Nephron progenitor cell (in vitro differentiated cells): ENCODE measurements at regions not wholly inside any gene's neighbourhood (a gene's known extent, or its start where the extent isn't known, plus 50 kb on each side); places are given as distances from the start of the nearest gene placed in this dataset.

Source experiments
- DNase-seq: peaks from one replicate; pipeline ENCODE4 v3.0.0; 2021
- H3K27ac Mint-ChIP-seq: 2 replicates; pipeline ENCODE4 v1.8.0; 2021; ENCODE audit warnings: mild to moderate bottlenecking, moderate library complexity, mixed read lengths
- H3K27me3 Mint-ChIP-seq: 2 replicates; pipeline ENCODE4 v1.8.0; 2021; ENCODE audit warnings: mild to moderate bottlenecking, low read depth, mixed read lengths; ENCODE audit not compliant: poor library complexity
- H3K36me3 Mint-ChIP-seq: 2 replicates; pipeline ENCODE4 v1.8.0; 2021; ENCODE audit warnings: low read depth, mixed read lengths
- H3K4me1 Mint-ChIP-seq: 2 replicates; pipeline ENCODE4 v1.8.0; 2021; ENCODE audit warnings: mixed read lengths
- H3K4me3 Mint-ChIP-seq: 2 replicates; pipeline ENCODE4 v1.8.0; 2021; ENCODE audit warnings: mild to moderate bottlenecking, moderate library complexity, mixed read lengths
- H3K9me3 Mint-ChIP-seq: 2 replicates; pipeline ENCODE4 v1.8.0; 2021; ENCODE audit warnings: mild to moderate bottlenecking, moderate library complexity, mixed read lengths
- TF ChIP-seq, protein P1 (sequence below): fragments of 200-600 bp; sonication (generic); IDR thresholded peaks from 2 replicates; pipeline ENCODE4 v1.5.0; 2021; ENCODE audit warnings: antibody characterized with exemption

DNA sequence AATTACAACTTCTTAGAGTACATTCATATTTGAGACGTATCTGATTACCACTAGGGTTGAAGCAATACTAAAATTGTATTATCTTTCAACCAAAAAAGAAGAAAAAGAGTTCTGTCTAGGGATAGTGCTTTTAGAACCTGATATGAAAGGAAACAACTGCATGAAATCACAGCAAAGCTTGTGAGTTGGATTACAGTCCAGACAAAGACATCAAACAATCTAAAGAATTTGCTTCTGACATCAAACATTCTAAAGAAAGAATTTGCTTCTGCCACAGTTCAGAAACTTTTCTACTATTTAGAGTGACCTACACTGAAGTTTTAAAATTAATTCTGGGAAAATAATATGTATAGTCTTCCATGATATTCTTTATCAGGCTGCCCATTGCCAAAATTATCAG lies 1141.1 kb upstream of the ACO1 start:
- Mint-ChIP-seq H3K4me3 (no peak overlapping the region), H3K4me1 (no peaks in the 10 kb centered on the region), H3K9me3 (no peaks in the 10 kb centered on the region), H3K27me3 (no peaks in the 10 kb centered on the region), H3K27ac (no peak overlapping the region), H3K36me3 (no peaks in the 10 kb centered on the region)
- TF ChIP-seq, protein P1, sequence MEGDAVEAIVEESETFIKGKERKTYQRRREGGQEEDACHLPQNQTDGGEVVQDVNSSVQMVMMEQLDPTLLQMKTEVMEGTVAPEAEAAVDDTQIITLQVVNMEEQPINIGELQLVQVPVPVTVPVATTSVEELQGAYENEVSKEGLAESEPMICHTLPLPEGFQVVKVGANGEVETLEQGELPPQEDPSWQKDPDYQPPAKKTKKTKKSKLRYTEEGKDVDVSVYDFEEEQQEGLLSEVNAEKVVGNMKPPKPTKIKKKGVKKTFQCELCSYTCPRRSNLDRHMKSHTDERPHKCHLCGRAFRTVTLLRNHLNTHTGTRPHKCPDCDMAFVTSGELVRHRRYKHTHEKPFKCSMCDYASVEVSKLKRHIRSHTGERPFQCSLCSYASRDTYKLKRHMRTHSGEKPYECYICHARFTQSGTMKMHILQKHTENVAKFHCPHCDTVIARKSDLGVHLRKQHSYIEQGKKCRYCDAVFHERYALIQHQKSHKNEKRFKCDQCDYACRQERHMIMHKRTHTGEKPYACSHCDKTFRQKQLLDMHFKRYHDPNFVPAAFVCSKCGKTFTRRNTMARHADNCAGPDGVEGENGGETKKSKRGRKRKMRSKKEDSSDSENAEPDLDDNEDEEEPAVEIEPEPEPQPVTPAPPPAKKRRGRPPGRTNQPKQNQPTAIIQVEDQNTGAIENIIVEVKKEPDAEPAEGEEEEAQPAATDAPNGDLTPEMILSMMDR, result no peak
- no peak for DNase-seq

DNA sequence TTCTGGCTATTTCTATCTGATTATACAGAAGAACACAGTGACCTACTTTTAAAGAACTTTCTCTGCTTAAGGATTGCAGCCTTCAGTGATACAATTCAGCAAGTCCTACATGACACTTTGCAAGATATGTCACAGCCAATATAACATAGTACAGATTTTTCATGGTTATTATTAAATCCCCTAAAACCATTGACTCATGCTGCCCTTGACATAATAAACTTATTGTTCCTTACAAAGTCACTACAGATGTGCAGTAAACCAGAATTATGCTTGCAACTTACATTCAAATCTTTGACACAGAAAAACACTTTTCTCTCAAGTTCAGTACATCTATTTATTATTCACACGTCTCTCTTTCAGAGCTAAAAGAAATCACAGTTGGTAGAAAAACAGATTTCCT lies 1136.3 kb upstream of the ACO1 start:
- H3K27ac Mint-ChIP-seq, result no peak overlapping the region
- TF ChIP-seq, protein P1, result no peak
- no peaks in the 10 kb centered on the region for H3K27me3 Mint-ChIP-seq
- no peaks in the 10 kb centered on the region for H3K36me3 Mint-ChIP-seq
- H3K4me3 Mint-ChIP-seq, result no peak overlapping the region
- no peak for DNase-seq
- H3K4me1 Mint-ChIP-seq, result no peaks in the 10 kb centered on the region
- H3K9me3 Mint-ChIP-seq, result no peaks in the 10 kb centered on the region

DNA sequence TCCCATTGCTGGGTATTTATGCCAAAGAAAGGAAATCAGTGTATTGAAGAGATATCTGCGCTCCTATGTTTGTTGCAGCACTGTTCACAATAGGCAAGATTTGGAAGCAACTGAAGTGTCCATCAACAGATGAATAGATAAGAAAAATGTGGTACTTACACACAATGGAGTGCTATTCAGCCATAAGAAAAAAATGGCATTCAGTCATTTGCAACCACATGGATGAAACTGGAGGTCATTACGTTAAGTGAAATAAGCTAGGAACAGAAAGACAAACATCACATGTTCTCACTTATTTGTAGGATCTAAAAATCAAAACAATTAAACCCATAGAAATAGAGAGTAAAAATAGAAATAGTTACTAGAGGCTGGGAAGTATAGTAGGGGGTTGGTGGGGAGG lies 1133.1 kb upstream of the ACO1 start:
- no peak overlapping the region for H3K4me3 Mint-ChIP-seq
- H3K27me3 Mint-ChIP-seq, result no peaks in the 10 kb centered on the region
- peaks cover 4% of the 10 kb centered on the region for H3K9me3 Mint-ChIP-seq
- H3K27ac Mint-ChIP-seq, result no peak overlapping the region
- H3K4me1 Mint-ChIP-seq, result no peaks in the 10 kb centered on the region
- no peaks in the 10 kb centered on the region for H3K36me3 Mint-ChIP-seq
- TF ChIP-seq, protein P1, result no peak
- DNase-seq, result no peak

DNA sequence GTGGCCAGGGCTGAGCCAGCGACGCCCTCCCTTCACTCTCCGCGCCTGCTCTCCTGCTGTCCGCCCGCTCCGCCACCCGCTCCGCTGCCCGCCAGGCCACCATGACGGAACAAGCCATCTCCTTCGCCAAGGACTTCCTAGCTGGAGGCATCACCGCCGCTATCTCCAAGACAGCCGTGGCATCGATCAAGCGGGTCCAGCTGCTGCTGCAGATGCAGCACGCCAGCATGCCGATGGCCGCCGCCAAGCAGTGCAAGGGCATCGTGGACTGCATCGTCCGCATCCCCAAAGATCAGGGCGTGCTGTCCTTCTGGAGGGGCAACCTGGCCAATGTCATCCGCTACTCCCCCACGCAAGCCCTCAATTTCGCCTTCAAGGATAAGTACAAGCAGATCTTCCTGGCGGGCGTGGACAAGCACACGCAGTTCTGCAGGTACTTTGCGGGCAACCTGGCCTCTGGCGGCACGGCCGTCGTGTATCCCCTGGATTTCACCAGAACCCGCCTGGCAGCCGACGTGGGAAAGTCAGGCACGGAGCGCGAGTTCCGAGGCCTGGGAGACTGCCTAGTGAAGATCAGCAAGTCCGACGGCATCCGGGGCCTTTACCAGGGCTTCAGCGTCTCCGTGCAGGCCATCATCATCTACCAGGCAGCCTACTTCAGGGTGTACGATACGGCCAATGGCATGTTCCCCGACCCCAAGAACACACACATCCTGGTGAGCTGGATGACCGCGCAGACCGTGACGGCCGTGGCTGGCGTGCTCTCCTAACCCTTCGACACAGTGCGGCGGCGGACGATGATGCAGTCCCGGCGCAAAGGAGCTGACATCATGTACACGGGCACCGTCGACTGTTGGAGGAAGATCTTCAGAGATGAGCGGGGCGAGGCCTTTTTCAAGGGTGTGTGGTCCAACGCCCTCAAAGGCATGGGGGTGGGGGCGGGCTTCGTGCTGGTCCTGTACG lies 1130.4 kb upstream of the ACO1 start:
- peaks cover 3% of the 10 kb centered on the region for H3K27me3 Mint-ChIP-seq
- H3K4me3 Mint-ChIP-seq, result no peak overlapping the region
- no peaks in the 10 kb centered on the region for H3K36me3 Mint-ChIP-seq
- H3K9me3 Mint-ChIP-seq, result peaks cover 4% of the 10 kb centered on the region
- H3K27ac Mint-ChIP-seq, result no peak overlapping the region
- TF ChIP-seq, protein P1, result no peak
- H3K4me1 Mint-ChIP-seq, result no peaks in the 10 kb centered on the region
- DNase-seq, result no peak

DNA sequence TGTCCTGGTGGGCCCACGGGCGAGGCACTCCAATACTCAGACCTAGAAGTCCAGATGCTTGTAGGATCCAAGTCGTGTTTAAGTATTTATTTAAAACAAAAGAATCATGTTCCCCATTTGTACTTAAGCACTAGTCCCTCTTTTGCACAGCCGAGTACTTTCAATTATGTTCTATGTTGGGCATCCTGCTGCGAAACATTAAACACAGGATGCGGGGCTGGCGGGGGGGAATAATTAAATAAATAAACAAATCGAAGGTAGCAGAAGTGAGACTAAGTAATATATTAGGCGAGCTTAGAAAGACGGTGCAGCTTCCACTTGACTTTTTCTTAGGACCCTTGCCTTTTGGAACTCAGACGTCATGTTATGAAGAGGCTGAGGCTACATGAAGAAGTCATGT lies 1129.2 kb upstream of the ACO1 start:
- Mint-ChIP-seq H3K4me3 (no peak overlapping the region), H3K4me1 (no peaks in the 10 kb centered on the region), H3K36me3 (no peaks in the 10 kb centered on the region), H3K9me3 (peaks cover 4% of the 10 kb centered on the region), H3K27ac (no peak overlapping the region), H3K27me3 (peaks cover 3% of the 10 kb centered on the region)
- no peak for DNase-seq
- TF ChIP-seq, protein P1, result no peak

DNA sequence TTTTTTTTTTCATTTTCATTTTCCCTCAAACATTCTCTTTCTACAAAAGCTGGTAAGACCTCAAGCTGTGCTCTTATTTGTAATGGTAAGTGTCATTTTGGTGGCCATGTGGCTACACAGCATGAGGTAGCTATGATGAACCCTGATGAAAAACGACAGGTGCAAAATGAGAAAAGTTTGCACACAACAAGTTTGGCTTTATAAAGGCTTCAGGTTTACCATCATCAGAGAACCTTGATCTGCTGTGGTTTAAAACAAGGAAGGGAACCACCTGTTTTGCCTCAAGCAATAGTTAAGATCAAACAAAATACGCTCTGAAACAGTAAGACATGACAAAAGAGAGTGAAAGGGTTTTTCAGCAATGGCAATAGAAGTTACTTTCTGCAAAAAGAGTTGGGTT lies 1124.6 kb upstream of the ACO1 start:
- H3K4me3 Mint-ChIP-seq, result no peak overlapping the region
- TF ChIP-seq, protein P1, result no peak
- H3K27me3 Mint-ChIP-seq, result peaks cover 3% of the 10 kb centered on the region
- no peaks in the 10 kb centered on the region for H3K9me3 Mint-ChIP-seq
- H3K27ac Mint-ChIP-seq, result no peak overlapping the region
- DNase-seq, result no peak
- no peaks in the 10 kb centered on the region for H3K36me3 Mint-ChIP-seq
- H3K4me1 Mint-ChIP-seq, result no peaks in the 10 kb centered on the region
